TTC549 (cell line): ENCODE measurements at regions not wholly inside any gene's neighbourhood (a gene's known extent, or its start where the extent isn't known, plus 50 kb on each side); places are given as distances from the start of the nearest gene placed in this dataset.

Experiments
- FAIRE-seq: peaks from 2 replicates; lab custom pipeline; 2012; peaks lifted over from hg19 to GRCh38; lab: Jason Lieb, UNC

DNA sequence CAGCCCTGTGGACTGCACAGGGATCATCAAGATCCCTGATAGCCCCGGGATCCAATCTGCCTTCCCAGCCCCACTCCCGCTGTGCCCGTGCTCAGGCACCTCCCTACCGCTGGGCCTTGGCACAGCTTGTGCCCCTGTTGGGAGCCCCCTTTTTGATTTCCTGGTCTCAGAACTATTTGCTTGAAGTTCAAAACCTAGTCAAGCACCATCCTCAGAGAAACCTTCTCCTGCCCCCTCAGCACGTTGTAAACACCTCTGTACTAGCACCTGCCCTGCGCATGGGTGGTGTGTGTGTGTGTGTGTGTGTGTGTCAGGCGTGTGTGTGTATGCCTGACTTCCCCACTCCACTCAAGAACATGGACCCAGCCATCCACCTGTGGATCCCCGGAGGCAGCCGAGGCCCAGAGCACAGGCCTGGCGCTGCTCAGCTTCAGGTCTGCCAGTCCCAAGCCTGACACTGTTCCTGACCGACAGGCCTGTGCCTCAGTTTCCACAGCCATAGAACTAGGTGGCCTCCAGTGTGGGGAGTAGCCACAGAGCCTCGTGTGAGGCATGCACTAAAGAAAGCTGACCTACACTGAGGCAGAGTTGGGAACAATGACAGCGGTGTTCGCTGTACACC lies 65.5 kb downstream of the ADRA2C start:
- FAIRE-seq: no peak

DNA sequence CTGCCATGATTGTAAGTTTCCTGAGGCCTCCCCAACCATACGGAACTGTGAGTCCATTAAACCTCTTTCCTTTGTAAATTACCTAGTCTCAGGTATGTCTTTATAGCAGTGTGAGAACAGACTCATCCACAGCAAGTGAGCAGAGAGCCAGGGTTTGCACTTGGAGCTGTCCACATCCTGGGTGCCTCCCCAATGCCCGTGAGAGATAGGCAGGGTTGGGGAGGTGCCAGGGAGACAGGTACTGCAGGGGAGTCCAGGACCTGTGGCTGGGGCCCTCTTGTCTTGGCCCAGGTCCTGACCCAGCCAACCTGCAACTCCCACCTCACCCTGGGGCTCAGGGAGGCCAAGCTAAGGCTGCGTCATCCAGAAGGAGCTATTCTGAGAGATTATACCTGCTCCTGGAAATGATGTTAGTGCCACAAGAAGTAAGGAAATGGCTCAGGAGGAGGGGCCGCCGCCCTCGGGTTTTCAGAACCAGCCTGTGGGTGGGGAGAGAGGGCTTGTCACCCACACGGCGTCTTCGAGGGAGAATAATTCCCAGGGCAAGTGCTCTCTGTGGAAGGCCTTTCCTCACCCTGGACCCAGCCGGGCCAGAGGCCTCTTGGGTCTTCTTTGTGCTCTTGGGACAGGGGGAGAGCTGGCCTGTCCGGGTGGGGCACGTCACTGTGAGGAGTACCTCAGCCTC lies 66.5 kb downstream of the ADRA2C start:
- FAIRE-seq: no peak

DNA sequence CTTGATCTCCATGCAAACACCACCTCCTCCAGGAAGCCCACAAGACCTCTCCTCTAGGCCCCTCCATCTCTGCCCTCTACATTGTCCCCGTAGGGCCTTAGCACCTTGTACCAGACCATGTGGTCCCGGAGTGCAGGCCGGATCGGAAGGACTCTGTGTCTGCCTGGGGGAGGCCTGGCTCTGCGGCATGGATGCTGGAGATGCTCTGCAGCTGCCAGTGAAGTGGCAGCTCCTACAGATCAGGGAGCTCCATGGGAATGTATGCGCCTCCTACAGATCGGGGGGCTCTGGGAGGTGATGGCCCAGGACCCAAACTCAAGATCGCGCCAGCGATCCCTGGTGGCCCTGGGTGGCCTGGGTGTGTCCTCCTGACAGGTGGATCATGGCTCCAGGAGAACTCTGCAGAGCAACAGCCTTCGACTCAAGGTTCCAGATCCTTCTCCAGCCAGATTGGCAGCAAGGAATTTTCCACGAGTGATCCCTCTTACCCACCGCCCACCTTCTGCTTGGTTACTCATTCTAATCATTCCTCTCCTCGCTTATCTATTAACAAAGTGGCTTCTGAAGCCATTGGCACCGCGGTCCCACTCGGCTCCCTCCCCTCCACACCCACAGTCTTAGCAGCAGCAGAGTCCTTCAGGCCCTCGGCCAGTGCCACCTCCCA lies 67.3 kb downstream of the ADRA2C start:
- no peak for FAIRE-seq

DNA sequence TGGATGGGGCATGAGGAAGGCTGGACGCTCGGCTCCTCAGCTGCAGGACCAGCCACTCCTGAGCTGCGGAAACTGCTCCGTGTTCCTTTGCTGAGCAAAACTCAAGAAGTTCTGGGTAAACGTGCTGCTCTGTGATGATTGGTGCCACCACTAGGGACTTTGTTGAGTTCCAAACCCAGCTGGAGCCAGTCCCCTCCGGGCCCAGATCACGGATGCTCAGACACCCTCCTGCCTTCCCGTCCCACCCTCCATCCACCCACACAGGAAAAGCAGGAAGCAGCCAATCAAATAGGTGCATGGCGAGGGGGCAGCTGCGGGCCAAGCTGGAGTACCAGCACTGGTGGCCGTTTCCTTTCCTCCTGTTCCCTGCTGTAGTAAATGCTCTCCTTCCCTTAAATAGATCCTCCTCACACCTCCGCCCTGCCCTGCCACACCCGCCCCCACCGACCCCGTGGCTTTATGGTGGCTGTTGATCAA lies 68.0 kb downstream of the ADRA2C start:
- FAIRE-seq: no peak

DNA sequence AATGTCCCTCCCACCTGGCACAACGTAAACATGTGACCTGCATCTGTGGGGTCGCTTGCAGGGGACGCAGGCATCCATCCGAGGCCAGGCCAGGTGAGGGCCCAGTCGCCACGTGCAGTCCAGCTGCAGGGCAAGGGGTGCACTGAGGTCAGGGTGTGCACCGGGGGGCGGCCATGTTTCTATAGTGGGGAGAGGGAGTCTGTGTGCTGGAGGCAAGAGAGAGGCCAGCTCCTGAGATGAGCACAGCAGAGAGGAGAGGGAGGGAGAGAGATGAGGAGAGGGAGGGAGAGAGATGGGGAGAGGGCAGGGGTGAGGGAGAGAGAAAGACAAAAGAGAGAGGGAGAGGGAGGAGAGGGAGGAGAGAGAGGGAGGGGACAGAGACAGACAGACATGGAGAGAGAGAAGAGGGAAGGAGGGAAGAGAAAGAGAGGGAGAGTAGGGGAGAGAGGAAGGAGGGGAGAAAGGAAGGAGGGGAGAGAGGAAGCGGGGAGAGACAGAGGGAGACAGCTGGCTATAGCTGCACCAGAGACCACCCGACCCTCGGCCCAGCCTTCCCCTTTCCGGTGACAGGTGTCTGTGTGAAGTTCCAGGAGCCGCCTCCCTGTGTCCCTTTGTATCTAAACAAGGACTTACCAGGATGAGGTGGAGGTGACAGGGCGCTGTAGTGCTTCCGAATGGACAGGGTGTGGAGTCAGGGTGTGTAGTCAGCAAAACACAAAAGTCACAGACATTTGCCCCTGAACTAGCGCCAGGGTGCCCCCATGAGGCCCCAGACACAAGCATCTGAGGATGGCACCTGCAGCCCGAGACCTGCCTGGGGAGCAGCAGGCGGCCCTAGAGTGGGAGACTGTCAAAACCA lies 68.7 kb downstream of the ADRA2C start:
- FAIRE-seq: no peak

DNA sequence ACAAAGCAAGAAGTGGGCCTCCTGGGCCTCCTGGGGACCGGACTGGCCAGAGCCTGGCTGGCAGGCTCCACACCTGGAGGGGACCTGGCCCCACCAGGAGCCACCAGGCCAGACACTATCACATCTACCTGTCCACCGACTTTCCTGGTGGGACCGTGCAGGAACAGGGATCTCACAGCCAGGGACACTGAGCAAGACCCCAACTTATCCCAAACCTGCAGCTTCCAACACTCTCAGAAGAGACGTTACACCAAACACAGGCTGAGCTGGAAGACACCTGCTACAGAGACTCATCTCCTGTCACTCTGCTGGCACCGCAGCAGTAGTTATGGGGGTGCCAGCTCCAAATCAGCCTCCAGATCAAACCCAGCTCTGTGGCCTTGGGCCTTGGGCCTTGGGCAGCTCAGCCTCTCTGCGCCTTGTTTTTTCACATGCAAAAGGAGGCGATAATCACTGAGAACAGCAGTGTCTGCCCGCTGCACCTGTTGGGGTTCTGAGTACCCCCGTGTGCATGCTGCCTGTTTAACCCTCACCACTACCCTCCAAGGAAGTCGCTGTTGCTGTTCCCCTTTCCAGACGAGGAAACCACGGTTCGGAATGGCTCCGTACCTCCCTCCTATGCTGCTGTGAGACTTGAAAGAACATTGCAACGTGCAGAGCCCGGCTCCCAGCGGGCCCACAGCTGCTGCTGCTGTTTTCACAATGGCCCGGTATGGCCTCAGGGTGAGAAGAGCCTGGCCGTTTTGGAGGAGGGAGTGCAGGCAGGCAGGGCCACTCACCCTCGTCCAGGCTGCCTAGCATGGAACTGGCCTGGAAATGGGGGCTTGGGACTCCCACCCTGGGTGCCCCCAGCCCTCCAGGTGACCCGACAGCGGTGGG lies 69.6 kb downstream of the ADRA2C start:
- no peak for FAIRE-seq

DNA sequence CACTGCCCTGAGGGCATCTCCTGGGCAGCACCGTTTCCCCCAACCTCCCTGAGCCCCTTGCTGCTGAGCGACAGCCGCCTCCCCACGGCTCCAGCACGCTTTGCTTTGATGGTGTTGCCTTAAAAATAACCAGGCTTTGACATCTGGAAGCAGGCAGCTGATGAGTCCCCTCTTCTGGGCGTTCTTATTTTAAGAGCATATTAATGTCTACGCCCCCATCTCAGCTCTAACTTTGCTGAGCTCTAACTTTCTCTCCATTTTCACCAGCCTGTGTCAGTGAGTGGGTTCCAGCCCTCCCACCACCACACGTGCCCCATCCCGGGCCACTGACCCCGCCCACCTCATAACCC lies 70.2 kb downstream of the ADRA2C start:
- FAIRE-seq: no peak

DNA sequence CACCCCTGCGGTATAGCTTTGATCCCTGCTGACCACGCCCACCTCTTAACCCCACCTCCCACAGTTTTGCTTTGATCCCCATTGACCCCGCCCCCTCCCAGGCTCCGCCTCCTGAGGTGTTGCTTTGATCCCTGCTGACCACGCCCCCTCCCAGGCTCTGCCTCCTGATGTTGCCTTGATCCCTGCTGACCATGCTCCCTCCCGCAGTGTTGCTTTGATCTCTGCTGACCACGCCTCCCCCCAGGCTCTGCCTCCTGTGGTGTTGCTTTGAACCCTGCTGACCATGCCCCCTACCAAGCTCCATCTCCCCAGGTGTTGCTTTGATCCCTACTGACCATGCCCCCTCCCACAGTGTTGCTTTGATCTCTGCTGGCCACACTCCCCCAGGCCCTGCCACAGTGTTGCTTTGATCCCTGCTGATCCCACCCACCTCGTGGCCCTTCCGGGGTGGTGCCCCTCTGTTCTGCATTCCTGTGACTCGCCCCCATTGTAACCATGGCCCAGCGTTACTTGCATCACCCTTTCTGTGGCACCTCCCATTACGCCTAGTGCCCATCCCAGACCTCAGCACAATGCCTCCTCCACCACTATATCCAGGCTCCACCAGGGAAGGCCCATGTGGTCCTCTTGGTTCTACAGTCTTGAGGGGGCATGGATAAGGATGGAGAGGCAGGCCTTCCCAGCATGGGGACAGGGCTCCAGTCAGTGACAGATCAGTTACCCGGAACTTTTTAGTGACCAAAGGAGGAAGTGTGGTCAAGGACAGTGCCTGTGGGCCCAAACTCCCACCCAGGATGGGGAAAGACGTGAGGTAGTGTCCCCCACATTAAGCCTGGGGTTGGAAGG lies 70.8 kb downstream of the ADRA2C start:
- no peak for FAIRE-seq

DNA sequence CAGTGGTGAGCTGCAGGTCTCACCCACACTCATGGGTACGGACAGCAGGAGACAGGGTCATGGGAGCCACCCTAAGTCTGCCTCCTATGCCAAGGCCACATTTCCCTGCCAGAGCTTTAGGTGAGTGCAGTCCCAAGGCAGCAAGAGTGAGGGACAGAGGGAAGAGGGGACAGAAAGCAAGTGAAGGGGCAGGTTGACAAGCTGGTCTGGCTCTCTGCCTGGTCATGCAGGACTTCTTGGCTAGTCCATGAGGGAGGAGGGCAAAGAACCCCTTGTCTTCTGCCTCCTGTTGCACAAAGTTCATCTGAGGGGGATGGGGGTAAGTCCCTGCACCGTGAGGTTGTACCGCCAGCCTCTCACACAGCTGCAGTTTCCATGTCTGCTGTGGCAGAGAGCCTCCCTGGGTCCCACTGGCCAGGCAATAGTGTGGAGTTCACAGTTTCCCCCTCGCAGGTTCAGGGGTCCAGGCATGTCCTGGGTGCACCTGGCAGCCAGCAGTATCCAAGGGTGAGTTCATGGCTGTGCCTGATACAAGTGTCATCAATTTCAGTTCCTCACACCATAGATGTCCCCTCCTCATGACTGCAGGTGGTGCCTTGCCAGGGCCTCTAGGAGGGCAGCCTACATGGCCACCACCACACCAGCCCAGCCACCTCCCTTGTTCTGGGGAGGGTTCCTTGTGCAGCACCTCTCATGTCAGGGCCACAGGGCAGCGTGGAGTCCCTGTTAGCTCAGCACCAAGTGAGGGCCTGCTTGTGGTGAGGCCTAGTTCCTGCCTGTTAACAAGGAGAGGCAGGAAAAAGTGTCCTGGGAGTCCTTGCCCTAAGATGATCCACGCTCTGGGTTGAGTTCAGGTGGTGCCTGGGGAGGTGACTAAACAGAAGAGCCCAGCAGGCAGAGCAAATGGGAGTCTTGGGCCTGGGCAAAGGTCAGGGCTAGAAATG lies 72.5 kb downstream of the ADRA2C start:
- no peak for FAIRE-seq

DNA sequence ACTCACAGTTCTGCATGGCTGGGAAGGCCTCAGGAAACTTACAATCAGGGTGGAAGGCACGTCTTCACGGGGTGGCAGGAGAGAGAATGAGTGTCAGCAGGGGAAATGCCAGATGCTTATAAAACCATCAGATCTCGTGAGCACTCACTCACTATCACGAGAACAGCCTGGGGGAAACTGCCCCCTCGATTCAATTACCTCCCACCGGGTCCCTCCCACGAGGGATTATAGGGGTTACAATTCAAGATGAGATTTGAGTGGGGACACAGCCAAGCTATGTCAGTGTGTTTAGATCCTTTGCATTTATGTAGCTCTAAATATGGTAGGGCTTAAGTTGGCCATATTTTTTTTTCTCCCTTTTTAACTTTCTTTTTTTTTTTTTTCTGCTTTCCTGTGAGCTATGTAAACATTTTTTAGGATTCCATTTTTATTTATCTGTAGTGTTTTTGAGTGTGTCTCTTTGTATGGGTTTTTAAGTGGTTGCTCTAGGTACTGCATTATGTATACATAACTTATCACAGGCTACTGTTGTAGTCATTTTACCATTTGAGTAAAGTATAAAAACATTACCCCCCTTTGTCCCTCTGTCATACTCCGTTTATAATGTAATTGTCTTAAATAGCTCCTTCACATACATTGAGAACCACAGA lies 79.0 kb downstream of the ADRA2C start:
- no peak for FAIRE-seq

DNA sequence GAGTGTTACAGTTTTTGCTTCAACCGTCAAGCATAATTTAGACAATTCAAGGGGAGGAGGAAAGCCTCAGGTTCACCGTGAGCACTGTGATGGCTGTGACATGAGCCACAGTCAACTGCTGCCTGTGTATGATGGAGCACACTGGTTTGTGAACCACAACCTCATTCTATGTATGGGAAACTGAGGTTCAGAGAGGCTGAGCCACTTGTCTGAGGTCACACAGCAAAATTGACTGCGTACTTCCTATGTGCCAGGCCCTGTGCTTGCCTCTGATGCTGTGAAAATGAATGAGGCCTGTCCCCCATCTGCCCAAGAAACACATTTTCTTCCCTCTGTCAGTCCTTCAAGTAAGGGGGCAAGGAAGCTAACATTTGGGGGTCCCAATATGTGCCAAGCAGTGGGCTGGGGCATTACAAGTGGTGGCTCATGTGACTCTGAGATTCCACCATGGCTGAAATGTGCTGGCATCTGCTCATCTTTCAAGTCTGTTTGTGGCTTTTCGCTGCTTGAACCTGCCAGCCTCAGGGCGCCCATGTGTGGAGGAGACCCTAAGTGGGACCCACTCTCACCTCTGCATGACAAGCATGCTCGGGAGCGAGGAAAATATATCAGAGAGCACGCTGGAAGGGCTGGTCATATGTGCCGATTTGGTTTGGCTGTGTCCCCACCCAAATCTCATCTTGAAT lies 79.7 kb downstream of the ADRA2C start:
- no peak for FAIRE-seq

DNA sequence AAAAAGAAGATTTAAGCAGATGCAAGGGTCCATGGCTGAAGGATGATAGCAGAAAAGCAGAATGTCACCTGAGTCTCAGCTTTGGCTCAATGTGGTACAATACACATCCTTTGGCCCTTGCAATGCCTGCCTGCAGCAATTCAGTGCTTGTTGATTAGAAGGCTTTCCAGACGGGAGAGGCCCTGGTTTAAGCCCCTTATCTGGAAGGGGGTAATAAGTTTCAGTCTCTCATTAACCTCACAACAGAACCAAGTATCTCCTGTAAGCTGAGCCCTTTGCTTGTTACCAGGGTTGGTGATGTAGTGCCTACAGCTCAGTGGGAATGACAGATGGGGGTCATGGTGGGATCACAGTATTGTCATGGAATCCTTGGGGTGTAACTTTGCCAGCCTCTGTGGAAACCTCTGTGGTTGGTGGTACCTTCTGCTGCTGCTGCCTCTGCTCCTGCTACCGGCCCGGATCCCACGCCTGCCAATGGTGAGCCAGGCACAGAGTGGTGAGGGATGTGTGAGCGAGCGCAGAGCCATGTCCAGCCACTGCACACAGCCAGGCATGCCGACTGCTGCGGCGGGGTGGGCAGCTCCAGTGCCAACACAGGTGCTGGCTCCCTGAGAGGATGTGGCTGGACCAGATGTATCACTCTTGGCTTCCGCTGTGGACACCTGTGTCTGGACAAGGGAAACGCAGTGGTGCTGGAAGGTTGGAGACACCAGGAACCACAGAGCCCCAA lies 81.2 kb downstream of the ADRA2C start:
- no peak for FAIRE-seq

DNA sequence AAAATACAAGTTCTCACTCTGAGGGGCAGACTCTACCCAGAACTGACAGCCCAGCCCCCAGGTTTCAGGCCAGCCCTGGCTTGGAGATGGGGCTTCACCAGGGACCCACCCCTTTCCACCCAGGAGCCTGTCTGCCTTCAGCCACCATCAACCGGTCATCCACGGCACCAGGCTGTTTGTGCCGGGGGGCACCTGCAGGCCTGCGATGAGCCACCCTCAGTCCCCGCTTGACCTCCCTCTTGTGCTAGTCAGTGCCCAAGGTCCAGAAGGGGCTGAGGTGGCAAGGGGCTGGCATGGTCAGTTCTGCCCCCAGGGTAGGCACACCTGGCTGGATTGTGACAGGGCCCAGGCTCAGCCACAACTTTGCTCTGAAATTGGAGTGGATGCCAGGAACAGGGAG lies 82.1 kb downstream of the ADRA2C start:
- no peak for FAIRE-seq

DNA sequence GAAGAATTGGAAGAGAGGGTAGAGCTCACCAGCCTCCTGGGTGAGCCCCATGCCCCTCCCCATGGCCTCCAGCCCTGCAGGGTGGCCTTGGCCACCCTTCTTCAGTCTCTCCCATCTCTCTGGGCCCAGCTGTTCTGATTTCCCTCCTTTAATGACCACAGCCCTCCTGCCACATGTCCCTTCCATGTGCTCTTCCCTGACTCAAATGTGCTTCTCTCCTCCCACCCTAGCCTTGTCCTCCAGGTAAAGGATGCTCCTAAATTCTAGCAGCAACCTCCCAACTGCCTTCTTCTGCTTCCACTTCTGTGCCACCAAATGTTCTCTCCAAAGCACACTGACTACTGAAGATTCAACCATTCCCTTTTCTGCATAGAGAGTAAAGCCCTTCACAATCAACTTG lies 83.0 kb downstream of the ADRA2C start:
- no peak for FAIRE-seq

DNA sequence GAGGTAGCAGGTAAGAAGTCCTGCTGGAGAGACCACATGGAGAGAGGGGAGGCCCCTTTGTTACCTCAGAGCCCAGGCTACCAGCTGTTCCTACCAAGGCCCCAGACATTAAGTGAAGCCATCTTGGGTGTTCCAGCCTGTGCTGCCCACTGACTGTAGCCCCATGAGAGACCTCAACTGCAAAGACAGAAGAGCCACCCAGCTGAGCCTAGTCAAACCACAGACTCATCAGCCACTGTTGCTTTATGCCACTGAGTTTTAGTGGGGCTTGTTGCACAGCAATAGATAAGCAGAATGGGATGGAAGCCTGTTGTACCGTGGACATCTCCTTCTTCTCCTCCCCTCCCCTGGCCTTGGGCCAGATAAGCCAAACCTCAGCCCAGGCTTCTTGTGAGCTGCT lies 83.9 kb downstream of the ADRA2C start:
- no peak for FAIRE-seq

DNA sequence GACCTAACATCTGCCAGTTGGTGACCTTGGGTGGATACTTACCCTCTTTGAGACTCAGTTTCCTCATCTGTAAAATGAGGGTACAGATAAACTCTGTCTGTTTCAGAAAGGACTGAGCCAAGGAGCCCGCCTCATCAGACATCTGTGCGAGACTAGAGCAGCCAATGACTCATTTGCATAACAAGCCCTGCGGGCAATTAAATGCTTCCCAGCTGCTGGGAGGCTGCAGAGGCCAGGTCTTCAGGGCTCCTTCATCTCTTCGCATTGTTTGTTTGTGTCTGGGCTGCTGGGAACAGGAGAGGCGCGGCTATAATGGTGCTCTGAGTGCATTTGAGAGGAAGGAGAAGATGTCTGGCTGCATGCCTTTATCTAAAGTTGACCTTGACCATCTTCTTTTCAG lies 85.0 kb downstream of the ADRA2C start:
- FAIRE-seq: no peak

DNA sequence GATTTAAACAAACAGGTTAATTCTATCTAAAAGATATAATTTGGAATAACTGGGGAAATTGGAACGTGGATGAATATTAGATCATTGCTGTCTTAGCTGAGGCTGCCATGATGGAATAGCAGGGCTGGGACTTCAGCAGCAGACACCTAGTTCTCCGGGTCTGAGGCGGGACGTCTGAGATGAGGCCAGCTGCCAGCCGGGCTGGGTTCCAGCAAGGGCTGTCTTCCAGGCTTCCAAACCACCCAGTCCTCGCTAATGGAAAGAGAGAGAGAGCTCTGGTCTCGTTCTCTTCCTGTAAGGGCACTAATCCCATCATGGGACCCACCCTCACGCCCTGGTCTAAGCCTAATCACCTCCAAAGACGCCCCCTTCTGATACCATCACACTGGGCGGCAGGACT lies 85.7 kb downstream of the ADRA2C start:
- no peak for FAIRE-seq

DNA sequence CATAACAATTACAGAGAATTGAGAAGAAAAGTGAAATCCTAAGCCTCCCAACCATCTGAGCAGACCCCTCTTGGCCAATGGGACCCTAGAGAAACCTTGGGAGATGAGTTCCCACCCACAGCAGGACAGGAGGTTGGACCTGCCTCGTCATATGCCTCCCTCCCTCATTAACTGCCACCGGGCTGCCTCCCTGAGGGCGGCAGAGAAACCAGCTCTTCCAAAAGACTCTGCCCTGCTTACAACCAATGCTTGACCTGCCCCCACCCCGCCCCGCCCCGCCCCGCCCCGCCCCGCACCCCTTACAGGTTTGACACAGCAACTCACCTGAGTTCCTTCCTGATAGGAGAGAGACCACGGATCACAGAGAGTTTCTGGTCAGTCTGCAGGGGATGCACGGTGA lies 86.1 kb downstream of the ADRA2C start:
- FAIRE-seq: no peak
